ENCODE measurements at regions not wholly inside any gene's neighbourhood (a gene's known extent, or its start where the extent isn't known, plus 50 kb on each side); places are given as distances from the start of the nearest gene placed in this dataset.
"Not testable (repeated sequence)": the region's sequence is repeated elsewhere in the genome, so short reads cannot be mapped to it uniquely, and the experiment has no call there.

- DNase-seq, result no peak
Observed at GRCh38 chr3:26422415-26422814, 200.2 kb upstream of the LRRC3B start.

- no peak for DNase-seq
Observed at GRCh38 chr3:26425076-26425475, 197.5 kb upstream of the LRRC3B start.

- DNase-seq, result no peak
Observed at GRCh38 chr3:26428992-26429391, 193.6 kb upstream of the LRRC3B start.

GRCh38 chr3:26437678-26438077 lies 184.9 kb upstream of the LRRC3B start:
- DNase-seq, result no peak

GRCh38 chr3:26438325-26438940 lies 184.1 kb upstream of the LRRC3B start:
- no peak for DNase-seq

- no peak for DNase-seq
Observed at GRCh38 chr3:26438981-26439884, 183.3 kb upstream of the LRRC3B start.

- DNase-seq, result no peak
Observed at GRCh38 chr3:26449996-26450395, 172.6 kb upstream of the LRRC3B start.

- DNase-seq, result no peak
Observed at GRCh38 chr3:26452363-26452762, 170.2 kb upstream of the LRRC3B start.

GRCh38 chr3:26460985-26461384 lies 161.6 kb upstream of the LRRC3B start:
- DNase-seq, result no peak

- no peak for DNase-seq
Observed at GRCh38 chr3:26472345-26472744, 150.2 kb upstream of the LRRC3B start.

GRCh38 chr3:26474706-26475105 lies 147.9 kb upstream of the LRRC3B start:
- no peak for DNase-seq

GRCh38 chr3:26480377-26480776 lies 142.2 kb upstream of the LRRC3B start:
- no peak for DNase-seq

- DNase-seq, result no peak
Observed at GRCh38 chr3:26484140-26484539, 138.4 kb upstream of the LRRC3B start.

GRCh38 chr3:26498271-26498670 lies 124.3 kb upstream of the LRRC3B start:
- no peak for DNase-seq

- no peak for DNase-seq
Observed at GRCh38 chr3:26505399-26505798, 117.2 kb upstream of the LRRC3B start.

GRCh38 chr3:26514445-26515029 lies 108.0 kb upstream of the LRRC3B start:
- not testable (repeated sequence) for DNase-seq

GRCh38 chr3:26515351-26515750 lies 107.2 kb upstream of the LRRC3B start:
- DNase-seq, result no peak

- DNase-seq, result no peak
Observed at GRCh38 chr3:26521261-26521660, 101.3 kb upstream of the LRRC3B start.

- DNase-seq, result no peak
Observed at GRCh38 chr3:26522919-26523318, 99.7 kb upstream of the LRRC3B start.

- no peak for DNase-seq
Observed at GRCh38 chr3:26525013-26525412, 97.6 kb upstream of the LRRC3B start.

- DNase-seq, result no peak
Observed at GRCh38 chr3:26535151-26535550, 87.4 kb upstream of the LRRC3B start.

- no peak for DNase-seq
Observed at GRCh38 chr3:26536955-26537354, 85.6 kb upstream of the LRRC3B start.

GRCh38 chr3:26550413-26550812 lies 72.2 kb upstream of the LRRC3B start:
- no peak for DNase-seq

- DNase-seq, result no peak
Observed at GRCh38 chr3:26556637-26557036, 65.9 kb upstream of the LRRC3B start.

Measured in hematopoietic multipotent progenitor cell treated with erythropoietin and hydrocortisone succinate and interleukin-3 and kit ligand, for 4 days (in vitro differentiated cells).